RCC 7860 (cell line): ENCODE measurements at regions not wholly inside any gene's neighbourhood (a gene's known extent, or its start where the extent isn't known, plus 50 kb on each side); places are given as distances from the start of the nearest gene placed in this dataset.

Source experiments
- DNase-seq: peaks from one replicate; pipeline ENCODE4 v3.0.0-alpha.2; 2015; ENCODE audit warnings: low spot score
- FAIRE-seq: peaks from 2 replicates; lab custom pipeline; 2012; peaks lifted over from hg19 to GRCh38; lab: Jason Lieb, UNC

DNA sequence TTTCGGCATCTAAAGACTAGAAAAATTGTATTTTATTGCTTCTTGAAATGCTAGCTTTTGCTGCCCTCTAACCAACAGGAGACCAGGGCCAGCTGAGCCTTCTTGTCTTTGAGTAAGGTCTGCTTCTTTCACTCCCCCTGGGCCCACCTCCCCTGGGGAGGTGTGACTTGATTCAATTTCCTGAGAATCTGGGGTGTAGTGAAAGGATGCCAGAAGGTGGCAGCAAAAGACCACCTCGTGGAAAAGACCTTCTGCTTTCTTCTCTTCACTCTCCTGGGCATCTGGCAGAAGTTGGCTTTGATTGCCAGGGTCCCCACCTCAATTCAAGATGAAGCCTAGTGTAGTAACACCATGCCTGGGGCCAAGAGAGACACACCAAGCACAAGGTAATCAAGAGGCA is 96.5 kb upstream of the MAOA start:
- DNase-seq, result peak; percentile 7
- FAIRE-seq, result no peak

DNA sequence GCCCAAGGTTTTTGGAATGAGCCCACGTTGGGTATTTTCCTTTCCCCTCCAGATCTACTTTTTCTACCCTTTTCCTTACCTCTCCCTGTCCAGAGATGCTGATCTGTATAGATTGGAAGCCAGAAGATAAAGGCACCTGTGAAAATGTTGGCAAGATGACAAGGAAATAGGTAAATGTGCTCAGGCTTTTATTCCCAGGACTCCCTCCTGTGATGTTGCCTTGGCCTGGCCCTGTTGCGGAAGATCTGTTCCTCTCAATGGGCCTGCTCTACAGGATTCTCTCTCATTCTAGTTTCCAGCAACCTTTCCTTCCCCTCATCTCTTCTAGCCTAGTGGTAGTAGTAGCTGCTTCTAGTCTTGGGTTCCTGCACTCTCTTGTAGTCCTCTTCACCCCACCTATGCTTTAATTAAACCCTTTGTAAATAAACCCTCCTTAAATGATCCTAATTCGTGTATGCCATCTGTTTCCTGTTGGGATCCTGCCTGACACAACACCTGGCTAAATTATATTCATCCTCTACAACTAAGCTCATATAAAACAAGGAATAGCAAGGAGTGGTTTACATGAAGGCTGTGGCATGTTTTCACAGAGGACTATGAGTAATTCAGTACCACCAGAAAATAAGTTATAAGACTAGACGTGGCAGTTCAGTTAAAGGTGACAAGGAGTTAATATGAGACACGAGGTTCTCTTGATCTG is 95.7 kb upstream of the MAOA start:
- no peak for DNase-seq
- no peak for FAIRE-seq

DNA sequence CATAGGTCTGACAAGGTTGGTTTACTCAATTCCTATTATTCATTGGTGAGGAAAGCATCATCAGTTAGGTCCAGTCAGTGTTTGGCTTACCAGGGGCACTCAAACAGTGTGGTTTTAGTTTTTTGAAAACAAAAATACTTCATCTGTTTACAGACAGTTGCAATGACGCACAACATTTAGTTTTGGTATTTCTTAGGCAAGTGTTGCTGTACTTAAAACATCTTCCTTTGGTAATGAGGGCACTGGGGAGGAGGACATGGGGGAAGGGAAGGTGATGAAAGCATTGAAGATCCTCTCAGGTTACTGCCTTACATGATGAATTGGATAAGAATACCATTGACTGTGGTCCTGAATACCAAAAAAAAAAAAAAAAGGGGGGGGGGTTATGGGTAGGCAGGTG is 93.7 kb upstream of the MAOA start:
- DNase-seq (no peak), FAIRE-seq (no peak)

DNA sequence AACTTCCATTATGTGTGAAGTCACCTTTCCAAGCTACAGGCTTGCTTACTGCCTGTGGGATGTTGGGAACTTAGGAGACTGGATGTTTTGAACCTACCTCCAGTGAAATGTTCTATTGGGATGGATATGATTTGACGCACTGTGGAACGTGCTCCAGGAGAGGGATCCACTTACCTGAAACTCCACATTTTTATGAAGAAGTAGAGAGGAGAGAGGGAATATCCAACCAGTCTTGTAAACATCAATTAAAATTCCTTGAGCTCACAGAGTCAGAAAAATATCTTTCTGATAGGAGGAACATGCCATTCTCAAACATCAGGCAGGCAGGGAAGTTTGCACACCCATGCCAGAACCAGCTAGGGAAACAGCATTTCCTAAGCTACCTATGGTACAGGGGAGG is 91.1 kb upstream of the MAOA start:
- DNase-seq, result no peak
- FAIRE-seq, result no peak

DNA sequence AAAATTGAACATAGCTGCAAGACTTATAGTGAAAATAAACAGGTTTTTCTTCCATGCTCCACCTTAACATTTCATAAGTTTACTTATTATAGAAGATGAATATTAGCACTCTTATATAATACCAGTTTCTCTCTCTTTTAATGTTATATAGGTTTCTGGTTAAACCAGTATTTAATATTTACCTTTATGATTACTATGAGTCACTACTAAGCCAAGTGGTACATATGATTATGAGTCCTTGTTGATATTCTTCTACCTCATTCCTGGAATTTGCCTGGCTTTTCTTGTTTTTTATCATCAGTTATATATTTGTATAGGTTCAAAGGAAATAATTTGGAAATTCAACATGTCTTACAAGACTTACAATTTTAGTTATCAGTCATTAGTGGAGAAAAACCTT is 89.9 kb upstream of the MAOA start:
- FAIRE-seq (no peak), DNase-seq (no peak)

DNA sequence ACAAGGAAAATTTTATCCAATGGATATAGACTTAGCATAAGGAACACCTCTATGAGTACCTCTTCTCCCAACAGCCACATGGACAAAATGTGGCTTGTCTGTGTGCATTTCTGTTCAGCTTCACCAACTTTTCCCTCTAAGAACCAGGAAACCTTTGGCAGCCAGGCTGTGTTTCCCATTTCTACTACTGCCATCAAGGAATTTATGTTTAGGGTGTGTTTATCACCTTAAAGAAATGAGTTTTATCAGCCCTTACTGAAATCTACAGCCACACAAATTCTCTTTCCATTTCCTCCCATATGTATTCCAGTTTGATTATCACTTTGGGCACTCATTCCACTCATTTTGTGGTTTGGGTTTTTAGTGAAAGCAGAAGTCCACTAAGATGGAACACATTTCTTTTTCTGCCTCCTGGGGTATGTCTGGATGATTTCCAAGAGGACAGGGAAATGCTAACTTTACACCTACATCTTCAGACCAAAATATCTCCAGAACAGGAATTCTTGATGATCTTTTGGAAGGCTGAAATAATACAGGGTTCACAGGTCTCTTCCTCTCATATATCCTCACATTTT is 82.6 kb upstream of the MAOA start:
- FAIRE-seq, result no peak
- DNase-seq, result no peak

DNA sequence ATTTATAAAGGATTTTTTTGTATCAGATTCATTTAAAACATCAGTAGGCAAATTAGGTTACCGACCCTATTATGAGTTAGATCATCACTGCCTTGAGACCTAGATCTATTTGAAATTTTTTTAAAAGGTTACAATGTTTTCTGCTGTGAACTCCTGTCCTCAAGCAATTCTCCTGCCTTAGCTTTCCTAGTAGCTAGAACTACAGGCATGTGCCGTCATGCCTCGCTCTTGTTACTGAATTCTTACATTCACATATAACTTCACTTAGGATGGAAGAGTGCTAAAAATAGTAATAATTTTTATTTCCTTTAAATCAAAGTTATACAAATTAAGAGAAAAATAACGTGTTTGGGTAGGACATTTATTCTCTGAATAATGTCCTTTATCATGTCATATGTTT is 75.5 kb upstream of the MAOA start:
- no peak for FAIRE-seq
- DNase-seq, result no peak

DNA sequence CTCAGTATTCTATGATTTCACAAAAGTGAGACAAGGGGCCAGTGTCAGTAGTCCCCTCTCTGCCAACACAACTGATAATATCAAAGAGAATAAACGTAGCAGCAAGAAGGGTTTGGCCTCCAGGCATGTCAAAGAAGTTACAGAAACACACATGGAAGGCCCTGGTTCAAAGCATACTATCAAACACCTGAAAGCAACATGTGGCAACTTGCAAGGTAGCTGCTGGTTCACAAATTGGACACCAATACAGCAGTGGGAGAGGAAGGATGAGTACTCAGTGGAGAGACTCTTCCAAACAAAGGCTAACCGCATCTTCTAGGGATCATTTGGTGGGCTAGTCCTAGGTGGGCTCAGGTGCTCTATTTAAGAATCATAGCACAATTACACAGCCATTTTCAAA is 74.9 kb upstream of the MAOA start:
- no peak for DNase-seq
- no peak for FAIRE-seq

DNA sequence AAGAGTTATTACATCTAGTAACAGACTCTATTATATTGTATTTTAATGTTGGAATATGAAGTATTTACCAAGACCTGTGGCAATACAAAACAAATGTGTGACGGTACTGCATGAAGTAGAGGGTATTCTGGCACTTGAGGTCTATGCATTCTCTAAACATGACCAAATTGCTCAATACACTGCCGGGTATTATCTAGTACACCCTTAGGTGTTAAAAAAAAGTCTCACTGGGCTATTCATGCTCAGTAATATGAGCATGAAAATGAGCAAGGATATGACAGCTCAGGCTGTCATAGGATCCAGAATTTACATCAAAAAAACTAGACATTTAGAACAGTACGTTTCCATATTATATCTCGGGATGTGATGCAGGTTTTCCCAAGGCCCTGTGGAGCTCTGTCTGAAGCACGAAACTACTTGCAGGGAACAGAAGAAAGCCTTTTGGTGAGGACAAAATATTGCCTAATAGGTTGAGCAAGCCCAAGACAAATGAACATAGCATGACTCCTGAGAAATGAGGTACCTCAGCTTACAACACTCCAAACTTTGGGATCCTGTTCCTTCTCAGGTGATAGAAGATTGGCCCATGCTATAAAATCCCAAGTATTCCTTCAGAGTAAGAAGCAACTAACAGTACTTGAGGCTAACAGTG is 74.1 kb upstream of the MAOA start:
- DNase-seq, result no peak
- no peak for FAIRE-seq

DNA sequence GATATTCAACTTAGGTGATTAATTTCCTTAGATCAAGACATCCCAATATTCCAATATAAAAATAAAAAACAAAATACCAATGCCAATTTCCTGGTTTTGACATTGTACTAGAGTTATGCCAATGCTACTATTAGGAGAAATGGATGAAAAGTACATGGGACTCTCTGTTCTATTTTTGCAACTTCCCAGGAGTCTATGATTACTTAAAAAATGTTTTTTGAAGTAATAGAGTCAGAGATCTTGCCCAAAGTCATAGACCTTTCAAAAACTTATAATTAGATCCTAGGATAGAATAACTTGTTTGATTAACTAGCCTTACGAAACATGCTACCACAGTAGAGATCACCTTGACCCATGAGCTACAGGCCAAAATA is 73.6 kb upstream of the MAOA start:
- FAIRE-seq, result no peak

DNA sequence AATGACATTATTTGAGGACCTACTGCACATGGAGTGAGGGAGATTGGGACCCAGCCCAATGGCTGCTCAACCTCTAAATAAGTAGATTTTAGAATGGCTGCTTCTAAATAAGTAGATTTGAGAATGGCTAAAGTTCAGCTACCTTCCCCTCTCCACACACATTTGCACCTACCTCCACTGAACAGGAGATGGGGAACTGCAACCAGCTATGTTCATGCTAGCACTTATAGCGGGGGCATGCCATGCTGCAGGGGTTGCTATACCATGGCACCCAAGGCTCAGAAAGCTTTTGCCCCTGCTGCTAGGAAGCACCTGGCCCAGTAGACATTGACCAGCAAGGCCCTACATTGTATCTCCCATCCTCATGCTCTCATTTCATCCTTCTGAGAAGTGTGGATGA is 70.2 kb upstream of the MAOA start:
- DNase-seq (no peak), FAIRE-seq (no peak)

More for the DNA sequence above, 73.6 kb upstream of the MAOA start:
- DNase-seq, result no peak

DNA sequence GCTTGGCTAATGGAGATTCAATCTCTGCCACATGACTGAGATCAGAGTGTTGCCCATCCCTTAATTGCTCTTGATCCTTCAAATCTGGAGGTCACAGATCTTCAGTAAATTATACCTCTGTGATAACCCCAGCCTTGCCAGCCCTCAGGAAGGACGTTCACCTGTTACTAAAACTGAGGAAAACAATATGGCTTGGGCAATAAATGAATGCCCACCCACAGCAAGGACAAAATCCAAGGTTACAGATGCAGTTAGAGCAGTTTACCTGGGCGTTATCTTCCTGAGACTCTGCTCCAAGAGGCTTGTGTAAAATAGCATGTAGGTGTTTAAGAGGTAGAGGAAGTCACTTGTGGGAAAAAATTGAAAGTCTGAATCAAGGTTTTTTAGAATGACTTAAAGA is 69.3 kb upstream of the MAOA start:
- FAIRE-seq (no peak), DNase-seq (no peak)

DNA sequence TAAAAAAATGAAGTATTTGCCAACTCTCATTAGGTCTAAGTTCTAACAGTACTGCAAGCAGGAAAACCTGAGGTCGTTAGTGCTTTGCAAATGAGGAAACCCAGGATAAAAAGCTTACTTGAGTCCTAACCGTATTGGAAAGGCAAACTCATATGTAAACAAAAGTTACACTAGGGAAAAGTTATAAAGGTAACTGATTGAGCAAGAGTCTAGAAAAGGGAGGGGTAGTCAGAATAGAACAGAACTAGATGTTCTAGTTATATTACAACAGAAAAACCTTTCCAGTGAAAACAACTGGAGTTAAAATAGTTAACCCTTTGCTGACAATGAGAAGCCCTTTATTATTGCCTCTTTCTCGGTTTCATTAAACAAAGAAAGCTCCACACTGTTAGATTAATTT is 66.4 kb upstream of the MAOA start:
- FAIRE-seq, result no peak
- DNase-seq, result no peak

DNA sequence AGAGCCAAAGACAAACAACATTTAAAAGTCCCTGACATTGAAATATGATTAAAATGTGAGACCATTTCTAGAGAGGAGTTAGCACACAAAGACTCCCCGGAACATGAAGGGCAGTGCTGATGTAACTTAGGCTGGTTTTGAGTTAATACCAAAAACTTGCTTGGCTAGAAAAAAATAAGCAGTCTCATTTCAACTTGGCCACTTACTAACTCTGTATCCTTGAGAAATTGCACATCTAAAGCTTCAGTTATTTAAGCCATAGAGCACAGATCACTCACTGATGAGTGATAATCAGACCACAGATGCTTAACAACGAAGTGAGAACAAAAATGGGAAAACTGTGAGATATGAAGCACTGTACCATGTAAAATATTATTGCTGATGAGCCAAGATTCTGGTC is 65.9 kb upstream of the MAOA start:
- FAIRE-seq (no peak), DNase-seq (no peak)

DNA sequence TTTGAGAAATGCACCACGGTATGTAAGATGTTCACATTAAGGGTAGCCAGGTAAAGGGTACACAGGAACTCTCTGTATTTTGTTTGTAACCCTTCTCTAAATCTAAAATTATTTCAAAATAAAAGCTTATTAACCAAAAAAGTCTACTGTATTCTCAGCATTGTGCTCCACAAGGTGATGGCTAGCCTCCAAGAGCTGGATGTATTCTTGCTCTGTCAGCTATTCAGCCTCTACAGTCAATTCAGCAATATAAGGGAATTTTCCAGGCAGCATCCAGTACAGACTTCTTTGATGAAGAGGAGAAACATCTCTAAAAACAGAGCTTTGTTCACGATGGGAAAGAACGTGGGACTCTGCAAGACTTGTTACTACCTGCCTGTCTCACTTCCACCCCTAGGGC is 63.5 kb upstream of the MAOA start:
- FAIRE-seq, result no peak
- DNase-seq, result no peak

DNA sequence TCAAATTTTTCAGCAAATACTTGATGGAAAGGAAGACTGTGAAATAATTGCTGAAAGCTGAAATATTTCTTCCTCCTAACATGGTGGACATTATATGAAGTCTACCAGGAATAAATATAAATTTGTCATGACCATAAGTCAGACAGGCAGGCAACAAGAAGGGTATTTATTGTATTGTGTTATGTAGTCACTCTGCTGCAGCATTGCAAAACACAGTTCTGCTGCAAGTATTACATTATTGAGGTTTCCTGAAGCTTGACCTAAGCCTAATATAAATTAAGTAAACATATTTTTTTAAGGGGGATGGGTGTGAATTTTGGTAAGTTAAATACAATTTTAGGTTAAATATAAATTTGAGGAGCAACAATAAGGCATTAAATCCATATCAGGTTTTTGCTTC is 60.2 kb upstream of the MAOA start:
- no peak for FAIRE-seq
- no peak for DNase-seq

DNA sequence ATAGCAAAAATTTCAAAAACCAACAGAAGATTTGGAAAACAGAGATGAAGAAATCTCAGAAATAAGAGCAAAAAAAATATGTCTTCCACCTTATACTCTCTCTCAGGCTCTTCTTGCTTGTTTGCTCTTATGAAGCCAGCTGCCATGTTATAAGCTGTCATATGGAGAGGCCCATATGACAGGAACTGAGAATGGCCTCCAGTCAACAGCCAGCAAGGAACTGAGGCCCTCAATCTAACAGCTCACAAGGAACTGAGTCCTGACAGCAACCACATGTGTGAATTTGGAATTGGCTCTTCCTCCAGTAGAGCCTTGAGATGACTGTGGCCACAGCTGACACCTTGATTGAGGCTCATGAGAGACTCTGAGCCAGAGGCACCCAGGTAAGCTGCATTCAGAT is 51.3 kb upstream of the MAOA start:
- no peak for DNase-seq
- FAIRE-seq, result no peak

DNA sequence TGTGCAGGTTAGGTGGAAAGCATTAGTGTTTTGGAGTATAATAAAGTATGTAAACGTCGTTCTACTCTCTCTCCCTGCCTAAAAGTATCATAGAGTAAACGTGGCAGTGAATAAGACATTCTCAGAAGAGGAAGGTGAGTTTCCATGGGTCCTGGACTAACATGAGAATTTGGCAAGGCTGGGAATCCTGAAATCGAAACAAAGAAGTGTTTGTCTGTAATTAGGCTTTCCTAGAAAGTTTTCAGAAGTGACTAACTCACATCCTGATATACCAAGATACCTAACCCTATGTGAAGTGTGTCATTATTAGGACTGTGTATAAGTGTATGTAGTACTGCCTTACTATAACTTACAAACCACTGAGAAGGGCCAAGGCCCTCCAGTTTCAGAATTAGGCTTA is 50.7 kb upstream of the MAOA start:
- DNase-seq, result no peak
- FAIRE-seq, result no peak
